ENCODE measurements at regions not wholly inside any gene's neighbourhood (a gene's known extent, or its start where the extent isn't known, plus 50 kb on each side); places are given as distances from the start of the nearest gene placed in this dataset.

GRCh38 chr1:165114889-165115285, 241.6 kb downstream of the LMX1A start (continued):
- TF ChIP-seq REST (IDR thresholded peaks at IDR 0.05; ENCODE audit: unreplicated experiment) = no peak

- Histone ChIP-seq H3K27ac (ENCODE audit: low read depth) (no peak overlapping the region), H3K4me1 (ENCODE audit: insufficient read depth) (0 out of 2 replicates have a peak, but pooled peaks cover 4% of the 10 kb centered on the region), H3K36me3 (ENCODE audit: insufficient read depth) (no peaks in the 10 kb centered on the region), H3K9me2 (ENCODE audit: insufficient read depth) (no peaks in the 10 kb centered on the region), H3K4me3 (no peak overlapping the region), H2AFZ (no peak overlapping the region; the same call in 1 of the 2 replicates), H4K20me1 (replicated peaks; ENCODE audit: insufficient read depth) (no peaks in the 10 kb centered on the region), H3K27me3 (ENCODE audit: insufficient read depth) (peaks cover 42% of the 10 kb centered on the region), H3K79me2 (replicated peaks; ENCODE audit: insufficient read depth) (no peaks in the 10 kb centered on the region), H3F3A (replicated peaks; ENCODE audit: low read depth) (no peaks in the 10 kb centered on the region), H3K4me2 (no peak overlapping the region)
- peak; percentile 43 for ATAC-seq
- Mint-ChIP-seq H3K36me3 (ENCODE audit: low read depth) (no peaks in the 10 kb centered on the region), H3K4me3 (no peak overlapping the region), H3K27ac (no peak overlapping the region), H3K9me3 (no peaks in the 10 kb centered on the region), H3K4me1 (no peaks in the 10 kb centered on the region; the same call in 1 of the 3 replicates), H3K27me3 (ENCODE audit: insufficient read depth, low read depth, poor library complexity) (peaks cover 33% of the 10 kb centered on the region)
- TF ChIP-seq CTCF (conservative IDR thresholded peaks at IDR 0.05; ENCODE audit: low read depth in 2 of 2) = peak; percentile 83 to 89
- no peak for TF ChIP-seq REST (IDR thresholded peaks at IDR 0.05; ENCODE audit: unreplicated experiment)
- DNase-seq (ENCODE audit: low spot score) = peak; percentile 92
These were observed 242.3 kb downstream of the LMX1A start for GRCh38 chr1:165114022-165114888.

All from GM23338 (cell line).